HG03139 (cell line): ENCODE measurements at regions not wholly inside any gene's neighbourhood (a gene's known extent, or its start where the extent isn't known, plus 50 kb on each side); places are given as distances from the start of the nearest gene placed in this dataset.

Experiments
- ATAC-seq: cut with Tn5 transposase; IDR thresholded peaks from one replicate; pipeline ENCODE4 v1.9.1; 2021; ENCODE audit not compliant: unreplicated experiment

DNA sequence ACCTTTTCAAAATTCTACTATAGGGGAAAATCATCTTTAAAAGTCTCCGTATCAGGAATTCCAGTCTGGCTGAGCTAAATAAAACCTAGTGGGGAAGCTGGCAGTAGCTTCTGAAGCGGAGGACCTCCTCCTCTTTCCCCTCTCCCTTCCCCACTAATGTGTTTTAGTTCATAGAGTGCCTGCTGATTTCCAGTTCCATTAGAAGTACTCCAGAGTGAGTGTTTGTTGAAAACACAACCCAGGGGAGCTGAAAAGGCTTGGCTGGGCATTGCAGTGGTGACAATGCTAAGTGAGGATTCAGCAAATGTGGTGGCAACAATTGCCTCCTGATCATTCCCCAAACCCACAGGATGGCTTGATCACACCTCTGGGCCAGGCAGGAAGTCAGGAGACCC is 144.2 kb upstream of the FRMD6 start:
- ATAC-seq, result no peak

GRCh38 chr14:51507906-51508511 is 143.7 kb upstream of the FRMD6 start:
- ATAC-seq, result no peak

DNA sequence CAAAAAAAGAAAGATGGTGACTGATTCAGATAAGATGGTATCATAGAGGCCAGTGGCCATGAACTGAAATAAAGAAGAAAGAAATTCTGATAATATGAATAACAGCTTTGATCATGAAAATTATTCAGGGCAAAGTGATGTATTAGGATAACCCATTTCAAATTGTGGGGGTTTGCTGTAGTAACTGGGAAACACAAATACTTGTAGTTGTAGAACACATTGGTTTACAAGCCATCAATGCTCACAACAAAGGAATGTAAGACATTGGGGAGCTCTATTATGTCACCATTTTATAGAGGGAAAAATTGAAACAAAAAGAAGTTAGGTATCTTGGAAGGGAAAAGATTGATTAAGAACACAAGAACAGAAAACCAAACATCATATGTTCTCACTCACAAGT is 140.4 kb upstream of the FRMD6 start:
- no peak for ATAC-seq

DNA sequence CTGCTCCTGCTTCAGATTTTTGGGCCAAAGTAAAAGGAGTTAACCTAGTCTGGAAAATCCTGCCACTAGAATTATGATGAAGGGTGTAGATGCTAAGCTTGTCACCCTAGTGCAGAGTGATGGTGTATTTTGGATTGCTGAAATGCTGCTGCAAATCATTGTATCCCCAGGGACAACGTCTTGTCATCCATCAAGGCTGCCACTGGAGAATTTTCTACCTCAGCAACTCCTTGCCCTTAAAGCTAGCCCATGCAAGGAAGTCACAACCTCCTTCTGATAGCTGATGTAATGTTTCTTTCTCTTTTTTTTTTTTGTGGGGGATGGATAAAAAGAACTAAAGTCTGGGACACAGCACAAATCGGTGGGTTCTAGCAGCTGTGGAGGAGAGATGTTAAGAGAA is 139.4 kb upstream of the FRMD6 start:
- no peak for ATAC-seq

- no peak for ATAC-seq
These were observed 138.4 kb upstream of the FRMD6 start for GRCh38 chr14:51513281-51513680.

DNA sequence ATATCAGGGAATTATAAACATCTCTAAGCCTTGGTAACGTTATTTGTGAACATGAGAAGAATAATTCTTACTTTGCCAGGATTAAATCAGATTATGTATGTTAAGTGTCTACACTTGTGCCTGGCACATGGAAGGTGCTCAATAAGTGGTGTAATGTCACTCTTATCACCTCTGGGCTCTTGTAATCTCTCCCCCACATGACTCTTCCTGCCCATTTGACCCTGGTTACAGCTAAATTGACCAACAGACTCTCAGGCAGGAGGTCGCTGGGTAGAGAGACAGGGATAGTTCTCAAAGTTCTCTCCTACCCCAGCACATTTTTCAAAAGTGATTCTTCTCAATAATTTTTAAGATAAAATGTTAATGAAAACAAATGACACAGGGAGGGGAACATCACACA is 137.8 kb upstream of the FRMD6 start:
- no peak for ATAC-seq

DNA sequence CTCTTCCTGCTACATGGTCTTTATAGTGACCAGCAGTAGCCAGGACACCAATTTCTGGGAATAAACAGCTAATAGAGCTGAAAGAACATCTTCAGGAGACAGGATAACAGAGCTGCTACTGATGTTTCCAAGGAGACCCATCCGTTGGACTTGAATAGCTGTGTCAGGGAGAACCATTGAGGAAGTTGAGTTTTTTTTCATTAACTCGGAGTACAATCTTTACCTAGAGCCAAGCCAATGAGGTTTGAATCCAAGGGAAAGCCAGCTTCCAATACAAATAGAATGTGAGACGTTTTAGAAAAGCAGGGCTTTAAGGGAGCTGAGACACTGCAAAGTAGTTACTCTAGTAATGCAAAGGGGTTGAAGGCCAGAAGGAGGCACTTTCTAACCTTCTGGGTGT is 136.1 kb upstream of the FRMD6 start:
- ATAC-seq, result no peak

DNA sequence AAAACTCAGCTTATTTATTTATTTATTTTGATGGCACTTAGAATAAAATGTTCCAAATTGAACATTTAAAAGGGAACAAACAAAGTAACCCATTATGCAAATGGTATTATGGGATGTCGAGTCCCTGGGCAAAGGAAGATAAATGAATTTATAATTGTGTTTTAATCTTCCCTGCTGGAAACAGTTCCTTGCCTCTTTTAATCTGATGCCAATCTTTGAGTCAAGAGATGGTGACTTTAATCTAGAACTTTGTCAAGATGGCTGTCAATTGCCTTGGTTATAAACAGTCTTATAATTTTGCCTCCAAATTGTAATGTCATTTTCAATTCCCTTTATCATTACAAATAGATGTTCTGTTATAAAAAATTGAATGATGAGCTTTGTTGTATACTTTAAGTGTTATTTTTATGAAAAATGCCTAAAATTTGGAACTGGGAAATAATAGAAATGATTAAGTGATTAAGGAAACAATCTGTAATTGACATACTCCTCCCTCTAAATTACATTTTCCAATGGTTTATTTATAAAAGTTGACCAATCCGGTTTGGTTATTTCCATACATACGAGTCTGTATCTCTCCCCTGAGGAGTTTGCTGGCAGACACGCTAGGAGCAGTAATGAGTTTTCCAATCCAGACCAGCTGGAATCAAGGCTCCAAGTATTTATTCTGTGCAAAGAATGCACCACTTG is 134.9 kb upstream of the FRMD6 start:
- ATAC-seq, result no peak

GRCh38 chr14:51518280-51518679 is 133.4 kb upstream of the FRMD6 start:
- no peak for ATAC-seq

GRCh38 chr14:51518711-51519110 is 133.0 kb upstream of the FRMD6 start:
- no peak for ATAC-seq

DNA sequence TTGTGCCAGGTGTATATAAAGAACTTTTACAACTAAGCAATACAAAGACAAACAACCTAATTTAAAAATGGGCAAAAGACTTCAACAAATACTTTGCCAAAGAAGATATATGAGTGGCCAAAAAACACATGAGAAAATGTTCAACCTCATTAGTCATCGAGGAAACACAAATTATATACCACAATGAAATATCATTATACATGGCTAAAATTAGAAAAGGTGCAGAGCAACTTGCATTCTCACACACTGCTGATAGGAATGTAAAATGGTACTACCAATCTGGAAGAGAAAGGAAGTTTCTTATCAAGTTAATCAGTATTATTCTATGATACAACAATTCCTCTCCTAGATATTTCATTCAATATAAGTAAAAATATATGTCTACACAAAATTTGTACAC is 131.6 kb upstream of the FRMD6 start:
- ATAC-seq, result no peak

DNA sequence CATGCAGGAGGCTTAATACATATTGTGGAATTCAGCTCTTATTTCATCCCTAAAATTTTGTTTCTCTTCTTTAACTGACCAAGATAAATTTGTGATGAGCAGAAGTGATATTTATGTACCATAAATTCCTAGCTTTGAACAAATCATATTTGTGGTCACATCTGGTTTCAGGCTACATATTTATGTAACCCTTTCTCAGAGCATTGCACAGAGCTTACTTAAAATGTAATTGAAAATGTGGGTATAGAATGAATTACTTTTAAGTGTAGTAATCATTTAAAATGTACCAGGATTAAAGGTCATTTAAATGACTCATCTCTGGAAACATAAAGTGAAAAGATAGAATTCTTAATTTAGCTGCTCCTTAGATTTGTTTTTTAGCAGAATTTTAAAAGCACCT is 129.9 kb upstream of the FRMD6 start:
- no peak for ATAC-seq

GRCh38 chr14:51523243-51523642 is 128.5 kb upstream of the FRMD6 start:
- ATAC-seq, result no peak

- ATAC-seq, result no peak
These were observed 126.0 kb upstream of the FRMD6 start for GRCh38 chr14:51525739-51526138.

- no peak for ATAC-seq
These were observed 124.6 kb upstream of the FRMD6 start for GRCh38 chr14:51527073-51527472.

GRCh38 chr14:51529736-51530135 is 122.0 kb upstream of the FRMD6 start:
- ATAC-seq, result no peak

GRCh38 chr14:51533160-51533559 is 118.5 kb upstream of the FRMD6 start:
- ATAC-seq, result no peak

DNA sequence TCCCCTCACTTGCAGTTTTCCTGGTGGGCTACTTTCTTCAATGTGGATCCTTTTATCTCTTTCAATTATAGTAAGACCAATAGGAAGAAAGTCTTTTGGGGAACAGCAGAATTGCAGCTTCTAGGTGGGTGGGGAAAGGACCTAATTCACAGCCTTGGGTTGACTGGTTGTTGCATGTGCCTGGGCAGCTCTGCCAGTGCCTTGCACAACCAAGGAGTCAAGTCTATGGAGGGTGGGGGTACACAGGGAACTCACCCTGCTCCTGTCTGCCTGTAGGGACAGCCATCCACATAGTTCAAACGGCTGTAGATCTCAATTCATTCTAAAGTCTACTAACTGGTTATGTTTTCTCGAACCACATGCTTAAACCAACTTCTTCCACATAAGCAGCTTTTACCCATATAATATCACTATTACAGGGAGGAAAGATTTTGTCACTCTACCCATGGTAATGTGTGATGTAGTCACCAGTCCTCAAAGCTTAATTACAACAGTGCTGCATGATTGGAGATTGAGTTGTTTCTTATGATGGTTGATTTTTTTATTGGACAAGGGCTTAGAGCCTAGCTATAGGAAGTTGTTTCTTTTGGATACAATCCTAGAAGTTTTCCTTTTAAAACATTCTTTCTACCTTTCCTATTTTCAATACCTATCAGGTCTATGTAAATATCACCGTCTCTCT is 117.7 kb upstream of the FRMD6 start:
- ATAC-seq, result no peak

GRCh38 chr14:51534610-51535011 is 117.1 kb upstream of the FRMD6 start:
- no peak for ATAC-seq

- ATAC-seq, result no peak
These were observed 116.2 kb upstream of the FRMD6 start for GRCh38 chr14:51535443-51536044.

DNA sequence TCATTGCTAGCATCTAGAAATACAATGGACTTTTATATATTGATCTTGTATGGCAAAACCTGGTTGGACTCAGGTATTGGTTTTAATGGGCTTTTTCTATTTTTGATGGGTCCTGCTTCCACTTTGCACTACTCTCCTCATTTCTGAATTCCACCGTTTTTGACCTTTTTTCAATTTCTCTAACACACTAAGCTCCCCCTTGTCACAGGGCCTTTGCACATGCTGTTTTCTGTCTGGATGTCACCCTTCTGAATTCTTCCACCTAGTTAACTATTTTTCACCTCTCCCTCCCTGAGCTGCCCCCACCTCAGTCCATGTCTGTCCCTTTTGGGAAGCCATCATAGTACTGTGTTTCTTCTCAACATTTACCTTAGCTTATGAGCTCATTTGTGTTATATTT is 112.7 kb upstream of the FRMD6 start:
- no peak for ATAC-seq

GRCh38 chr14:51539571-51540037 is 112.1 kb upstream of the FRMD6 start:
- ATAC-seq, result no peak
